Caco-2 (cell line): ENCODE measurements at regions not wholly inside any gene's neighbourhood (a gene's known extent, or its start where the extent isn't known, plus 50 kb on each side); places are given as distances from the start of the nearest gene placed in this dataset.
"Not testable (repeated sequence)": the region's sequence is repeated elsewhere in the genome, so short reads cannot be mapped to it uniquely, and the experiment has no call there.

ENCODE experiments used
- BruUV-seq: library from RNA; stranded (reverse); fragments of 400-500 nt; replicated peaks from 2 replicates; lab custom pipeline; 2021; lab: Mats Ljungman, UMichigan
- CTCF ChIA-PET: fragments of 300-600 bp; sonication (Branson Sonifier 250); formaldehyde crosslinking; loops from one replicate; lab custom pipeline; 2022; ENCODE audit warnings: antibody characterized with exemption; lab: Charles Lee
- POLR2A ChIA-PET: fragments of 300-600 bp; sonication (Branson Sonifier 250); formaldehyde crosslinking; loops from one replicate; lab custom pipeline; 2022; ENCODE audit warnings: antibody characterized with exemption; lab: Charles Lee
- DNase-seq, 2 experiments: peaks; one replicate each; pipeline versions ENCODE4 v3.0.0 to v3.0.0-alpha.2; 2020 to 2022
- H3K27me3 ChIP-seq: replicated peaks from 2 replicates; pipeline ENCODE4 v1.6.0; 2011; ENCODE audit warnings: low read length; ENCODE audit not compliant: control insufficient read depth, insufficient read depth
- H3K36me3 ChIP-seq: 2 replicates; pipeline ENCODE4 v1.5.1; 2011; ENCODE audit warnings: low read length; ENCODE audit not compliant: control insufficient read depth, insufficient read depth
- H3K4me1 ChIP-seq: fragments of 250-450 bp; sonication (Bioruptor Pico); 2 replicates; pipeline ENCODE4 v1.5.1; 2020; ENCODE audit warnings: mild to moderate bottlenecking
- H3K4me3 ChIP-seq: 2 replicates; pipeline ENCODE4 v1.5.1; 2011; ENCODE audit warnings: low read depth, mild to moderate bottlenecking, control low read depth, low read length
- H3K9me3 ChIP-seq: fragments of 250-450 bp; sonication (Bioruptor Pico); 2 replicates; pipeline ENCODE4 v1.5.1; 2020; ENCODE audit warnings: mild to moderate bottlenecking, moderate library complexity
- H3K27ac Mint-ChIP-seq: one replicate; pipeline ENCODE4 v1.8.0; 2022; ENCODE audit warnings: mixed read lengths; ENCODE audit not compliant: unreplicated experiment
- H3K27me3 Mint-ChIP-seq: one replicate; pipeline ENCODE4 v1.8.0; 2022; ENCODE audit warnings: mixed read lengths; ENCODE audit not compliant: insufficient read depth, unreplicated experiment
- H3K36me3 Mint-ChIP-seq: one replicate; pipeline ENCODE4 v1.8.0; 2022; ENCODE audit warnings: mild to moderate bottlenecking, mixed read lengths; ENCODE audit not compliant: insufficient read depth, unreplicated experiment
- H3K4me1 Mint-ChIP-seq: one replicate; pipeline ENCODE4 v1.8.0; 2022; ENCODE audit warnings: low read depth, mixed read lengths; ENCODE audit not compliant: unreplicated experiment
- H3K4me3 Mint-ChIP-seq: one replicate; pipeline ENCODE4 v1.8.0; 2022; ENCODE audit warnings: mild to moderate bottlenecking, moderate library complexity, mixed read lengths; ENCODE audit not compliant: unreplicated experiment
- H3K9me3 Mint-ChIP-seq: one replicate; pipeline ENCODE4 v1.8.0; 2022; ENCODE audit warnings: mixed read lengths; ENCODE audit not compliant: unreplicated experiment
- CTCF ChIP-seq, 2 experiments: fragments of 200-600 bp in 1 of 2; IDR thresholded peaks; 1 replicate in 1 of 2; 2 replicates in 1 of 2; pipeline versions ENCODE4 v1.5.1 to v1.8.0; 2011 to 2022; ENCODE audit warnings: antibody characterized with exemption in 1 of 2, control low read depth in 1 of 2, inconsistent platforms in 1 of 2, low read depth in 1 of 2, low read length in 1 of 2, mild to moderate bottlenecking in 1 of 2, moderate library complexity in 1 of 2; ENCODE audit not compliant: insufficient read depth in 1 of 2, severe bottlenecking in 1 of 2, unreplicated experiment in 1 of 2
- intact Hi-C: fragments of 100-400 bp; cut with micrococcal nuclease; formaldehyde crosslinking; loops from one replicate; pipeline ENCODE4 v1.10.0; 2022; ENCODE audit not compliant: unreplicated experiment

GRCh38 chr5:68689010-68689409 is 404.8 kb upstream of the SLC30A5 start:
- H3K9me3 ChIP-seq: no peaks in the 10 kb centered on the region
- Mint-ChIP-seq H3K36me3 (no peaks in the 10 kb centered on the region), H3K27ac (no peak overlapping the region), H3K27me3 (peaks cover 21% of the 10 kb centered on the region), H3K4me1 (no peaks in the 10 kb centered on the region), H3K4me3 (no peak overlapping the region), H3K9me3 (peaks cover 16% of the 10 kb centered on the region)
- no peak overlapping the region for H3K4me3 ChIP-seq
- no TSS peak for BruUV-seq
- TF ChIP-seq CTCF (IDR thresholded peaks at IDR 0.05; ENCODE audit: insufficient read depth in 1 of 2, low read depth in 1 of 2, low read length in 1 of 2, severe bottlenecking in 1 of 2, unreplicated experiment in 1 of 2): no peak
- no peaks in the 10 kb centered on the region for H3K36me3 ChIP-seq
- ChIA-PET CTCF (no interaction called here), POLR2A (no interaction called here)
- H3K27me3 ChIP-seq: no peaks in the 10 kb centered on the region
- intact Hi-C loops: no loop called here
- no peak for DNase-seq
- H3K4me1 ChIP-seq: no peaks in the 10 kb centered on the region

- H3K36me3 ChIP-seq, H3K27ac Mint-ChIP-seq, H3K27me3 Mint-ChIP-seq, BruUV-seq, DNase-seq, CTCF ChIA-PET, H3K4me1 Mint-ChIP-seq, H3K4me3 ChIP-seq, H3K9me3 ChIP-seq, H3K4me3 Mint-ChIP-seq, intact Hi-C loops, POLR2A ChIA-PET, H3K36me3 Mint-ChIP-seq, H3K27me3 ChIP-seq, H3K4me1 ChIP-seq: not testable (repeated sequence)
- H3K9me3 Mint-ChIP-seq: peaks cover 16% of the 10 kb centered on the region
These were observed 401.9 kb upstream of the SLC30A5 start for GRCh38 chr5:68691874-68692273.

- H3K36me3 Mint-ChIP-seq: no peaks in the 10 kb centered on the region
These were observed 395.5 kb upstream of the SLC30A5 start for GRCh38 chr5:68698025-68698940.

More at GRCh38 chr5:68698025-68698940, 395.5 kb upstream of the SLC30A5 start:
- no peak overlapping the region for H3K27ac Mint-ChIP-seq
- H3K9me3 Mint-ChIP-seq: no peaks in the 10 kb centered on the region
- no peaks in the 10 kb centered on the region for H3K27me3 ChIP-seq
- H3K4me3 Mint-ChIP-seq: no peak overlapping the region
- no peak overlapping the region for H3K4me3 ChIP-seq
- intact Hi-C loops: no loop called here
- CTCF ChIA-PET: no interaction called here
- H3K4me1 Mint-ChIP-seq: no peaks in the 10 kb centered on the region
- no TSS peak for BruUV-seq
- DNase-seq: no peak
- peaks cover 3% of the 10 kb centered on the region for H3K27me3 Mint-ChIP-seq
- 0 out of 2 replicates have a peak, but pooled peaks cover 4% of the 10 kb centered on the region for H3K9me3 ChIP-seq
- H3K36me3 ChIP-seq: no peaks in the 10 kb centered on the region
- POLR2A ChIA-PET: no interaction called here
- no peaks in the 10 kb centered on the region for H3K4me1 ChIP-seq
- no peak for TF ChIP-seq CTCF (IDR thresholded peaks at IDR 0.05; ENCODE audit: insufficient read depth in 1 of 2, low read depth in 1 of 2, low read length in 1 of 2, severe bottlenecking in 1 of 2, unreplicated experiment in 1 of 2)
